ENCODE measurements at regions not wholly inside any gene's neighbourhood (a gene's known extent, or its start where the extent isn't known, plus 50 kb on each side); places are given as distances from the start of the nearest gene placed in this dataset.

GRCh38 chr2:204274991-204275390, 270.3 kb upstream of the PARD3B start:
- ATAC-seq (replicated peaks) = no peak

GRCh38 chr2:204277226-204277625, 268.0 kb upstream of the PARD3B start:
- no peak for DNase-seq
- Mint-ChIP-seq H3K36me3 (ENCODE audit: insufficient read depth) (no peaks in the 10 kb centered on the region), H3K4me3 (no peak overlapping the region), H3K27me3 (peaks cover 23 to 39% of the 10 kb centered on the region in 2 donors), H3K27ac (no peak overlapping the region), H3K9me3 (no peaks in the 10 kb centered on the region), H3K4me1 (ENCODE audit: low read depth in 2 of 2) (no peaks in the 10 kb centered on the region)
- ATAC-seq (replicated peaks) = no peak

More at GRCh38 chr2:204274991-204275390, 270.3 kb upstream of the PARD3B start:
- Mint-ChIP-seq H3K4me3 (no peak overlapping the region), H3K27ac (no peak overlapping the region), H3K4me1 (ENCODE audit: low read depth in 2 of 2) (no peaks in the 10 kb centered on the region), H3K27me3 (peaks cover 27 to 37% of the 10 kb centered on the region in 2 donors), H3K36me3 (ENCODE audit: insufficient read depth) (no peaks in the 10 kb centered on the region), H3K9me3 (no peaks in the 10 kb centered on the region)
- no peak for DNase-seq

GRCh38 chr2:204278454-204278853, 266.8 kb upstream of the PARD3B start:
- Mint-ChIP-seq H3K4me3 (no peak overlapping the region), H3K4me1 (ENCODE audit: low read depth in 2 of 2) (no peaks in the 10 kb centered on the region), H3K27ac (no peak overlapping the region), H3K9me3 (no peaks in the 10 kb centered on the region), H3K27me3 (peaks cover 26 to 41% of the 10 kb centered on the region in 2 donors), H3K36me3 (ENCODE audit: insufficient read depth) (no peaks in the 10 kb centered on the region)
- DNase-seq = no peak
- no peak for ATAC-seq (replicated peaks)

- H3K27ac Mint-ChIP-seq = no peak overlapping the region
- H3K9me3 Mint-ChIP-seq = no peaks in the 10 kb centered on the region
- no peak overlapping the region for H3K4me3 Mint-ChIP-seq
- ATAC-seq (replicated peaks) (no peak), DNase-seq (no peak)
- no peaks in the 10 kb centered on the region for H3K36me3 Mint-ChIP-seq (ENCODE audit: insufficient read depth)
- H3K4me1 Mint-ChIP-seq (ENCODE audit: low read depth in 2 of 2) = no peaks in the 10 kb centered on the region
- peaks cover 40 to 47% of the 10 kb centered on the region in 2 donors for H3K27me3 Mint-ChIP-seq
These were observed 265.5 kb upstream of the PARD3B start for GRCh38 chr2:204279819-204280218.

- H3K4me1 Mint-ChIP-seq (ENCODE audit: low read depth in 2 of 2) = no peaks in the 10 kb centered on the region
- ATAC-seq (replicated peaks) = no peak
- DNase-seq = no peak
- peaks cover 40 to 47% of the 10 kb centered on the region in 2 donors for H3K27me3 Mint-ChIP-seq
- no peaks in the 10 kb centered on the region for H3K36me3 Mint-ChIP-seq (ENCODE audit: insufficient read depth)
- no peaks in the 10 kb centered on the region for H3K9me3 Mint-ChIP-seq
- H3K4me3 Mint-ChIP-seq = no peak overlapping the region
- no peak overlapping the region for H3K27ac Mint-ChIP-seq
These were observed 265.0 kb upstream of the PARD3B start for GRCh38 chr2:204280262-204280668.

- no peak for DNase-seq
- H3K4me3 Mint-ChIP-seq = no peak overlapping the region
- H3K27ac Mint-ChIP-seq = no peak overlapping the region
- H3K4me1 Mint-ChIP-seq (ENCODE audit: low read depth in 2 of 2) = no peaks in the 10 kb centered on the region
- H3K9me3 Mint-ChIP-seq = no peaks in the 10 kb centered on the region
- H3K36me3 Mint-ChIP-seq (ENCODE audit: insufficient read depth) = no peaks in the 10 kb centered on the region
- peaks cover 44 to 45% of the 10 kb centered on the region in 2 donors for H3K27me3 Mint-ChIP-seq
- ATAC-seq (replicated peaks) = no peak
These were observed 263.2 kb upstream of the PARD3B start for GRCh38 chr2:204282081-204282480.

GRCh38 chr2:204282525-204282924, 262.8 kb upstream of the PARD3B start:
- Mint-ChIP-seq H3K4me1 (ENCODE audit: low read depth in 2 of 2) (no peaks in the 10 kb centered on the region), H3K4me3 (no peak overlapping the region)
- DNase-seq = no peak

GRCh38 chr2:204289066-204289465, 256.2 kb upstream of the PARD3B start:
- Mint-ChIP-seq H3K4me1 (ENCODE audit: low read depth in 2 of 2) (no peaks in the 10 kb centered on the region), H3K36me3 (ENCODE audit: insufficient read depth) (no peaks in the 10 kb centered on the region), H3K4me3 (no peak overlapping the region), H3K9me3 (no peaks in the 10 kb centered on the region), H3K27me3 (peaks cover 47 to 58% of the 10 kb centered on the region in 2 donors), H3K27ac (no peak overlapping the region)
- ATAC-seq (replicated peaks) (no peak), DNase-seq (no peak)

More at GRCh38 chr2:204282525-204282924, 262.8 kb upstream of the PARD3B start:
- no peaks in the 10 kb centered on the region for H3K36me3 Mint-ChIP-seq (ENCODE audit: insufficient read depth)
- no peaks in the 10 kb centered on the region for H3K9me3 Mint-ChIP-seq
- H3K27ac Mint-ChIP-seq = no peak overlapping the region
- H3K27me3 Mint-ChIP-seq = peaks cover 47 to 50% of the 10 kb centered on the region in 2 donors
- no peak for ATAC-seq (replicated peaks)

GRCh38 chr2:204292439-204292838, 252.8 kb upstream of the PARD3B start:
- ATAC-seq (replicated peaks) = no peak
- H3K4me1 Mint-ChIP-seq (ENCODE audit: low read depth in 2 of 2) = no peaks in the 10 kb centered on the region
- DNase-seq = no peak
- H3K9me3 Mint-ChIP-seq = no peaks in the 10 kb centered on the region
- H3K27me3 Mint-ChIP-seq = peaks cover 37 to 49% of the 10 kb centered on the region in 2 donors
- H3K27ac Mint-ChIP-seq = no peak overlapping the region
- no peak overlapping the region for H3K4me3 Mint-ChIP-seq
- H3K36me3 Mint-ChIP-seq (ENCODE audit: insufficient read depth) = no peaks in the 10 kb centered on the region

- no peak overlapping the region for H3K4me3 Mint-ChIP-seq
- no peaks in the 10 kb centered on the region for H3K4me1 Mint-ChIP-seq (ENCODE audit: low read depth in 2 of 2)
- no peaks in the 10 kb centered on the region for H3K9me3 Mint-ChIP-seq
- peaks cover 46 to 48% of the 10 kb centered on the region in 2 donors for H3K27me3 Mint-ChIP-seq
- DNase-seq (no peak), ATAC-seq (replicated peaks) (no peak)
- no peak overlapping the region for H3K27ac Mint-ChIP-seq
- no peaks in the 10 kb centered on the region for H3K36me3 Mint-ChIP-seq (ENCODE audit: insufficient read depth)
These were observed 251.2 kb upstream of the PARD3B start for GRCh38 chr2:204293884-204294747.

- ATAC-seq (replicated peaks) (no peak), DNase-seq (no peak)
- H3K27ac Mint-ChIP-seq = no peak overlapping the region
- no peaks in the 10 kb centered on the region for H3K9me3 Mint-ChIP-seq
- H3K36me3 Mint-ChIP-seq (ENCODE audit: insufficient read depth) = no peaks in the 10 kb centered on the region
- no peaks in the 10 kb centered on the region for H3K4me1 Mint-ChIP-seq (ENCODE audit: low read depth in 2 of 2)
- H3K27me3 Mint-ChIP-seq = peaks cover 26 to 30% of the 10 kb centered on the region in 2 donors
- no peak overlapping the region for H3K4me3 Mint-ChIP-seq
These were observed 246.9 kb upstream of the PARD3B start for GRCh38 chr2:204298404-204298803.

GRCh38 chr2:204299766-204300165, 245.5 kb upstream of the PARD3B start:
- ATAC-seq (replicated peaks) (no peak), DNase-seq (no peak)
- no peaks in the 10 kb centered on the region for H3K4me1 Mint-ChIP-seq (ENCODE audit: low read depth in 2 of 2)
- no peak overlapping the region for H3K4me3 Mint-ChIP-seq
- no peaks in the 10 kb centered on the region for H3K9me3 Mint-ChIP-seq
- H3K27me3 Mint-ChIP-seq = peaks cover 20 to 36% of the 10 kb centered on the region in 2 donors
- H3K36me3 Mint-ChIP-seq (ENCODE audit: insufficient read depth) = no peaks in the 10 kb centered on the region
- no peak overlapping the region for H3K27ac Mint-ChIP-seq

GRCh38 chr2:204306667-204307066, 238.6 kb upstream of the PARD3B start:
- DNase-seq = no peak
- Mint-ChIP-seq H3K27me3 (peaks cover 22 to 59% of the 10 kb centered on the region in 2 donors), H3K27ac (no peak overlapping the region), H3K4me1 (ENCODE audit: low read depth in 2 of 2) (no peaks in the 10 kb centered on the region), H3K9me3 (peaks cover 0 to 1% of the 10 kb centered on the region in 2 donors), H3K4me3 (no peak overlapping the region), H3K36me3 (ENCODE audit: insufficient read depth) (no peaks in the 10 kb centered on the region)
- ATAC-seq (replicated peaks) = no peak

GRCh38 chr2:204312105-204312504, 233.2 kb upstream of the PARD3B start:
- H3K36me3 Mint-ChIP-seq (ENCODE audit: insufficient read depth) = no peaks in the 10 kb centered on the region
- H3K9me3 Mint-ChIP-seq = peaks cover 0 to 1% of the 10 kb centered on the region in 2 donors
- ATAC-seq (replicated peaks) = no peak
- H3K4me3 Mint-ChIP-seq = no peak overlapping the region
- H3K27ac Mint-ChIP-seq = no peak overlapping the region
- H3K4me1 Mint-ChIP-seq (ENCODE audit: low read depth in 2 of 2) = no peaks in the 10 kb centered on the region
- DNase-seq = no peak
- peaks cover 28 to 58% of the 10 kb centered on the region in 2 donors for H3K27me3 Mint-ChIP-seq

Measured in effector memory CD8-positive, alpha-beta T cell (primary cell).